DND-41 (cell line): ENCODE measurements at regions not wholly inside any gene's neighbourhood (a gene's known extent, or its start where the extent isn't known, plus 50 kb on each side); places are given as distances from the start of the nearest gene placed in this dataset.

Experiments
- CTCF ChIP-seq: IDR thresholded peaks from 2 replicates; pipeline ENCODE4 v1.5.1; 2012; ENCODE audit warnings: borderline replicate concordance, low read length, moderate library complexity, mild to moderate bottlenecking; ENCODE audit not compliant: poor library complexity, severe bottlenecking; ENCODE audit errors: extremely low read depth
- EZH2 ChIP-seq: IDR thresholded peaks from 3 replicates; pipeline ENCODE4 v1.6.1; 2012; ENCODE audit warnings: borderline replicate concordance, low read depth, mild to moderate bottlenecking, moderate library complexity, low read length, inconsistent platforms; ENCODE audit not compliant: severe bottlenecking

GRCh38 chr10:121339114-121339513 is 259.1 kb downstream of the FGFR2 start:
- TF ChIP-seq CTCF (no peak), EZH2 (no peak)
